ENCODE measurements at regions not wholly inside any gene's neighbourhood (a gene's known extent, or its start where the extent isn't known, plus 50 kb on each side); places are given as distances from the start of the nearest gene placed in this dataset.

- no peak overlapping the region for H3K4me3 ChIP-seq
- no peak overlapping the region for H3K27ac ChIP-seq
- no peaks in the 10 kb centered on the region for H3K36me3 ChIP-seq
- H3K27me3 ChIP-seq = no peaks in the 10 kb centered on the region
- no peaks in the 10 kb centered on the region for H3K4me1 ChIP-seq
- intact Hi-C loops (cut with DNase I; ENCODE audit: low total_unique reads) = no loop called here
- TF ChIP-seq POLR2A (IDR thresholded peaks at IDR 0.05) = no peak
- TF ChIP-seq CTCF (IDR thresholded peaks at IDR 0.05) = no peak
- DNase-seq = no peak
- no peaks in the 10 kb centered on the region for H3K9me3 ChIP-seq
Measured at GRCh38 chr20:4507288-4507719, 179.0 kb upstream of the PRNP start.

DNA sequence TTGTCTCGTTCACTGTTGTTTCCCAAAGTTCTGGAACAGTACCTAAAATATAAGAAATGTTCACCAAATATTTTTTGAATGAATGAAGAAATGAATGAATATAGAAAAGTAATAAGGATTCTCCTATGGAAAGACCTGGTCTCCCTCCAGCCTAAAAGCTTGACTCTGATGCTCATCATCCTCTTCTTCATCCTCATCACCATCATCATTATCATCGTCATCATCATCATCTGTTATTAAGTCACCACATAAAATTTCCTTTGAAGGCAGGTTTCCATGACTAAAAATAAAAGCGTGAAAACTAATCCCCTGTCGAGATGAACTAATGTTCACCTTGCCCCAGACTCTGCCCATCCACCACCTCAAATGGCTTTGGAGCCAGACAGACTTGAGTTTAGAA, 181.4 kb upstream of the PRNP start:
- Histone ChIP-seq H3K4me1 (no peaks in the 10 kb centered on the region), H3K27ac (no peak overlapping the region), H3K27me3 (no peaks in the 10 kb centered on the region), H3K9me3 (no peaks in the 10 kb centered on the region), H3K4me3 (no peak overlapping the region), H3K36me3 (no peaks in the 10 kb centered on the region)
- DNase-seq = no peak
- TF ChIP-seq CTCF (IDR thresholded peaks at IDR 0.05) (no peak), POLR2A (IDR thresholded peaks at IDR 0.05) (no peak)
- intact Hi-C loops (cut with DNase I; ENCODE audit: low total_unique reads) = no loop called here

DNA sequence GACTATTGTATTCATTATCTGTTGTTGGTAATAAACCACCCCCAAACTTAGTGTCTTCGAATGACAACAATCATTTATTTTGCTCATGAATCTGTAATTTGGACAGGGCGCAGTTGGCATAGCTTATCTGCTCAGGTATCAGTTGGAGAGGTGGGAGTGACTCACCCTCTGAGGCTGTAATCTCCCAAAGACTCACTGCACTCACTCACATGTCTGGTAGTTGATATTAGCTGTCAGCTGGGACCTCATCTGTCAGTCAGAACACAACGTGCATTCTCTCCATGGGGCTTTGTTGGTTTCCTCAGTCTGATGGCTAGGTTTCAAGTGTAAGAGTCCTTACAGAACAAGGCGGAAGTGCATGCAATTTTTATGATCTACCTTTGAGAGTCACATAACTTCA, 183.5 kb upstream of the PRNP start:
- Histone ChIP-seq H3K27ac (no peak overlapping the region), H3K36me3 (no peaks in the 10 kb centered on the region), H3K4me3 (no peak overlapping the region), H3K9me3 (no peaks in the 10 kb centered on the region), H3K4me1 (no peaks in the 10 kb centered on the region), H3K27me3 (no peaks in the 10 kb centered on the region)
- no peak for DNase-seq
- intact Hi-C loops (cut with DNase I; ENCODE audit: low total_unique reads) = no loop called here
- TF ChIP-seq POLR2A (IDR thresholded peaks at IDR 0.05) (no peak), CTCF (IDR thresholded peaks at IDR 0.05) (no peak)

- H3K9me3 ChIP-seq = no peaks in the 10 kb centered on the region
- H3K4me3 ChIP-seq = no peak overlapping the region
- no peak overlapping the region for H3K27ac ChIP-seq
- intact Hi-C loops (cut with DNase I; ENCODE audit: low total_unique reads) = no loop called here
- no peaks in the 10 kb centered on the region for H3K4me1 ChIP-seq
- no peaks in the 10 kb centered on the region for H3K36me3 ChIP-seq
- TF ChIP-seq CTCF (IDR thresholded peaks at IDR 0.05) = no peak
- TF ChIP-seq POLR2A (IDR thresholded peaks at IDR 0.05) = no peak
- H3K27me3 ChIP-seq = no peaks in the 10 kb centered on the region
- no peak for DNase-seq
Measured at GRCh38 chr20:4493386-4493785, 192.9 kb upstream of the PRNP start.

GRCh38 chr20:4491643-4492042, 194.6 kb upstream of the PRNP start:
- Histone ChIP-seq H3K9me3 (no peaks in the 10 kb centered on the region), H3K27me3 (no peaks in the 10 kb centered on the region), H3K4me1 (no peaks in the 10 kb centered on the region), H3K4me3 (no peak overlapping the region), H3K36me3 (no peaks in the 10 kb centered on the region), H3K27ac (no peak overlapping the region)
- intact Hi-C loops (cut with DNase I; ENCODE audit: low total_unique reads) = no loop called here
- no peak for DNase-seq
- TF ChIP-seq CTCF (IDR thresholded peaks at IDR 0.05) (no peak), POLR2A (IDR thresholded peaks at IDR 0.05) (no peak)

Data from uterus (tissue), 3 donors.